Fibroblast of skin of left biceps (primary cell): ENCODE measurements at regions not wholly inside any gene's neighbourhood (a gene's known extent, or its start where the extent isn't known, plus 50 kb on each side); places are given as distances from the start of the nearest gene placed in this dataset.
"Not testable (repeated sequence)": the region's sequence is repeated elsewhere in the genome, so short reads cannot be mapped to it uniquely, and the experiment has no call there.

Experiments used
- DNase-seq, 2 experiments: peaks; one replicate each; pipeline ENCODE4 v3.0.0-alpha.2; 2013; ENCODE audit warnings: low read depth in 2 of 2

DNA sequence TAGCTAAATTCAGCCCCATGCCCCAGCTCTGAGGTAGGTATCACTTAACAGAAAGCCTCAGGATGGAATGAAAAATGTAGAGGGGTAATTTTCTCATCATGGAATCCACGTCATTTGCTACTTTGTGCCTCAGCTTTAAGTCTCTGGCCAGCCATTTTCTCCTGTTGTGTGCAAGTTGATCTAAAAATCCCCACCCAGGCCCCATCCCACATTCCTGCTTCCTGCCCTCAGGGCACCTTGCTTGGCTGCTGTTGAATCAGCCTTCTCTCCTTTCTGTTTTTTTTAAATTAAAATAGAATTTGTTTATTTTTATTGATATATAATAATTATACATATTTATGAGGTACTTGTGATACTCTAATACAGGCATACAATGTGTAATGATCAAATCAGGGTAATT, 179.9 kb upstream of the TSHZ3 start:
- no peak for DNase-seq

DNA sequence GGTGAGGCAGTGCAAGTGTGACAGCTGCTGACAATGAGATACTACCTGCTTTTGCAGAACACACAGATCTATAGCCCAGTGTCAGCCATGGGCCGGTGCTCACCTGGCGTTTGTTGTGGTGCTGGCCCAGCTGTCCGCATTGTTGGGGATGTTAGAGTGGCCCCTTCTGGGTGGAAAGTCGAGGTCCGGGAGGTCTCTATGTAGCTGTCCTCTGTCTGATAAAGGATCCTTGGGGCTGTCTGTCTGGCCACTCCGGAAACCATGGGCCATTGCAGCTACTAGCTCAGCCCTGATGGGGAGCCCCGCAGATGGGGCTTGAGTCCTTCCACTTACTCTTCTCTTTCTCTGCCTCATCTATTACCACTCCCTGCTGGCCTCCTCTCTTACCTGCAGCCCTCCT, 181.5 kb upstream of the TSHZ3 start:
- no peak for DNase-seq

- DNase-seq, result no peak
Measured at GRCh38 chr19:31531326-31531725, 182.1 kb upstream of the TSHZ3 start.

DNA sequence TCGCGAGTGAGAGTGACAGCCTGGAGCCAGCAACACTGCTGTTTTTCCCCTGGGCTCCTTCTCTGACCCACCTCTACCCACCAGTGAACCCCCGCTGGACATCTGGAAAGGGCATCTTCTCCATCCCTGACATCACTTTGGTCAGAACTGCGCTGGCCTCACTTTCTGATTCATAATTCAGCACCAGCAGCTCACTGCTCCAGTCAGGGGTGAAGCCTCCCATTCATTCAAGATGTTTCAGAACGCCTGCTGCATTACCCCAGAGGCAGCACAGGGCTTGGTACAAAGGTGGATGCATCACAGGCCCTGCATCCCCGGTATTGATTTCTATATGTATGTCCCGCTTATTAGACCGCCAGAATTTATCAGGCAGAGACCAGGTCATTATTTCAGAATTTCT, 182.8 kb upstream of the TSHZ3 start:
- DNase-seq, result no peak

- DNase-seq, result no peak
Measured at GRCh38 chr19:31533114-31533513, 183.9 kb upstream of the TSHZ3 start.

GRCh38 chr19:31534231-31534630, 185.0 kb upstream of the TSHZ3 start:
- no peak for DNase-seq

DNA sequence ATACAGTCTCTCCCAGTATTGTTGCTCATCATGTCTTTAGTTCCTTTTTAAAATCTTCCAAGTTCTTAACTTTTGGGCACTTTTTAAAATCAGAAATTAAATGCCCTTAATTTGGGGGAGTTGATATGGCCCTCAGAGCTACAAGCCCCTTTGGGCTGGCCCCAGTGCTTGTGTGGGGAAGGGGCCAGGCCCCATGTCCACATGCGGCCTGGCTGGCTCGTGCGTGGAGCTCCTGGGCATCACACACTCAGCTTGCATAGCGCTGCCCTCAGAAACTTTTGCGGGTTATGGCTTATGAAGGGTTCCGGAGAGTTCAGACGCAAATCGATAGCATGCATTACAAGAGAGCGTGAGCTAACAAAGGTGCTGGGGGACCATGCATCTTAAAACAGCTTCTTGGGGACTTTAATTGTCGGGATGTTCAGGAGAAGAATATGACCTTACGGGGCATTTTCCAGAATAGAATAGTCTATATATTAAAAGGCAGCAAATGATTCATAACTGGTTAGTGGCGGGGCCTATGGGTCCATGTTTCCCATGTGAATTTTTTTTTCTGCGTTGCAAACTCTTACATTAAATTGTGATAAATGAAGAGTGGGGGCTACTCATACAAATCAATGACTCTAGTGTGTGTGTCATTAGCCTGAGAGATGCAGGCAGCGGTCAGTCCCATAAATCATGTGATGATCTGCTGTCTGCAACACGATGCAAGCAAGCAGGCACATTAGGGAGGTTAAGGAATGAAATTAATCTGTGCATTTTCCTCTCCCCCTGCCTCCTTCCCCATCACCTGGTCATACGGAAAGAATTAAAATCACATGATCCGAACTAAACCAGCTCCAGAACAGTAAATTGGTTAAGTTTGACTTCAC, 185.8 kb upstream of the TSHZ3 start:
- no peak for DNase-seq

DNA sequence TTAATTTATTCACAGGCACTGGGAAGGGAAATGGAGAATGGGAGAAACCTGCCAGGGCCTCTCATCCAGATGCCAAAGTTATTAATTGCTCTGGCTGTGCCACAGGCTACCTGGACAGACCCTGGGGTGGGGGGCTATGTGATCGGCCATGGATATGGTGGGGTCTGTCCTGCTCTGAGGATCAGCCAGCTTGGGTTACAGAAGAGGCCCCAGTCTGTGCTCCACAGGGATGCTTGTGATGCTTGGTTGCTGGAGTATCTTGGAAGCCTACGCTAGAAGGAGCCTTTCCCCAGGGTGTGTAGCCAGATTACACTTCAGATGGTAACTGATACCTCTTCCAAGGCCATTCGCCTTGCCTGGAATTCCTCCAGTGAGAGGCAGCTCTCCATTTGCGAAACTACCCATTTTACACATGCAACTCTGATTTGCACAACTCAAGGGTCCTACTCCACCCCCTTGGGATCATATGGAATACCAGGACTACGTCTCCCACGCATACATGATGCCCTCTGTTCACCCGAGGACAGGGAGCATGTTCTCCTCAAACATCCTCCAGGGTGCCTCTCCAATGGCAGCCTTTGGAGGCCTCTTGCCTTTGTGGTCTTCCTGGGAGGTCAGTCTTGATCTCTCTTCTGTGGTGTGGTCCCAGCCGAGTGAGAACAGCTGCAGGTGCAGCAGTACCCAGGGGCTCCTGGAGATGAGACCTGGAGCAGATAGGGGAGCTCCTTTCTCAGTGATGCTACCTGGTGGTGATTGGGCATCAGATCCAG, 186.6 kb upstream of the TSHZ3 start:
- no peak for DNase-seq

- no peak for DNase-seq
Measured at GRCh38 chr19:31537136-31537535, 187.9 kb upstream of the TSHZ3 start.

DNA sequence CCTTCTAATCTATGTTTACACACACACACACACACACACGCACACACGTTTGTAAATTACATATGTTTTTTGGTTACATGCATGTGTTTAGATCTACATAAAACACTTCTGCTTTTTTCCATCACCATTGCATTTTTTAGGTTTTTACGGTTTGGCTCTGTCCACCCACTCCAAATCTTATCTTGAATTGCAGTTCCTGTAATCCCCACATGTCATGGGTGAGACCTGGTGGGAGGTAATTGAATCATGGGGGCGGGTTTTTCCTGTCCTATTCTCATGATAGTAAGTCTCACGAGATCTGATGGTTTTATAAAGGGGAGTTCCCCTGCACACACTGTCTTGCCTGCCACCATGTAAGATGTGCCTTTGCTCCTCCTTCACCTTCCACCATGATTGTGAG, 188.7 kb upstream of the TSHZ3 start:
- DNase-seq, result not testable (repeated sequence)

GRCh38 chr19:31538879-31539278, 189.6 kb upstream of the TSHZ3 start:
- DNase-seq, result no peak

- DNase-seq, result no peak
Measured at GRCh38 chr19:31539386-31539785, 190.2 kb upstream of the TSHZ3 start.

- DNase-seq, result no peak
Measured at GRCh38 chr19:31541396-31541795, 192.2 kb upstream of the TSHZ3 start.

DNA sequence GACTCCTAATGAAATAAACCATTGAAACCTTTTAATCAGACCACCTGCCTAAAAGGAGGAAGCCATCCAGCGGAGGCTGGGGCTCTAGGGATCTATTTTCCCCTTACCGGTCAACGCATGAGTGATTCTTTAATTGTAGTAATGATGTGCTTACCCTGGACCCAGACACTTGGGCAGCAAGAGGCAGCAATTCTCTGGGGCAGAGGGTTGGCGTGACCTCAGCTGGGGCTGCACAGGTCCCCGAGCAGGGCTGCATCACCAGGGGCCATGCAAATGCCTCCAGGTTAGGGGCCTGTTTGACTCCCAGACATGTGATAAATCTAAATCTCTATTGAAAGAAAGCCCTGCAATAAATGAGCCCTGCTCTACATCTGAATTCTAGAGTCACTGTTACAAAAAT, 194.2 kb upstream of the TSHZ3 start:
- DNase-seq, result no peak

GRCh38 chr19:31545777-31546176, 196.5 kb upstream of the TSHZ3 start:
- DNase-seq, result no peak

DNA sequence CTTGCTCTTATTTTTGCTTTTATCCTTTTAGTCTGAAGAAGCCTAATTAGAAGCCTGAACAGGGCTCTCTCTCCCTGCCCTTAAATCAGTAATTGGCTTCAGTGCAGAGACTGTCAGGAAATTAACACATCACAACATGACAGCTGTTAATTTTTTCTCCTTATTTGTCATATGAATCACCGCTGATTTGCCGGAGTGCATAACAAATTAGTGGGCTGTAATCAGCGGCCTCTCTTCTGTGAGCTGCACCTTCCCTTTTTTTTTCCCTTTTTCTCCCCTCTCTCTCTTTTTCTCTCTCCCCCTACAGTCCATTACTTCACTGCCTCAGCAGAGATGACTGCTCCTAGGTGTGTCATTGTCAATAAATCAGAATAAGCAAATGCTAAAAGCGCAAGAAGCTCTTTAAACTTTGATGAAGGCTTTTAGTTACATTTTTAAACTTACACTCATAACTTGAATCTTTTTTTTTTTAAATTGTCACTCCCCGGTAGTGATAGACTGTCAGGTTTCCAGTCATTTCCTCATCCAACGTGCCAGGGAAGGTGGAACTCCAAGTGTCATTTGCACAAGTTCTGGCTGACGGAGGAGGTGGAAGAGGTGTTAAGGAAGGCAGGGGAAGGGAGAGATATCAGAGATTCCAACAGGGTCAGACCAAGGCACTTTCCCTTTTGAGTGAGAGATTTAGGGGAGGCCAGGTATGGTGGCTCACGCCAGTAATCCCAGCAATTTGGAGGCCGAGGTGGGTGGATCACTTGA, 197.1 kb upstream of the TSHZ3 start:
- DNase-seq, result no peak

DNA sequence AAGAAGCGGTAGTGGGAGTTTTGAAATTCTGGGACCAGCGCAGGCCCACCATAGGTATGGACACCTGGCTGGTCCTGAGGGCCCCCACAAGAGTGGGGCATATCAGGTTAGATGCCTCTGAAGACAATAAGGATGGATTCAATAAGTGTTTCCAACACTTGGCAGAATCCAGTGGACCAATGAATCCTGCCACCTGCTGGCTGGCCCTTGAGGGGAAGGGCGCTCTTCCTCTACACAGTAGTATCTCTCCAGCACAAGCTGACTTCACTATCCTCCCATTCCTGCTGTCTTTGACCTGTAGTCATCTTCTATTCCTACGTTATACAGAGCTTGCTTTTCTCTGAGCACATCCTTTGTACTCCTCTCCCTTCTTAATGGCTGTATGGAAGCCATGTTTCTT, 199.7 kb upstream of the TSHZ3 start:
- DNase-seq, result peak; percentile 1

- no peak for DNase-seq
Measured at GRCh38 chr19:31553112-31553845, 204.0 kb upstream of the TSHZ3 start.

DNA sequence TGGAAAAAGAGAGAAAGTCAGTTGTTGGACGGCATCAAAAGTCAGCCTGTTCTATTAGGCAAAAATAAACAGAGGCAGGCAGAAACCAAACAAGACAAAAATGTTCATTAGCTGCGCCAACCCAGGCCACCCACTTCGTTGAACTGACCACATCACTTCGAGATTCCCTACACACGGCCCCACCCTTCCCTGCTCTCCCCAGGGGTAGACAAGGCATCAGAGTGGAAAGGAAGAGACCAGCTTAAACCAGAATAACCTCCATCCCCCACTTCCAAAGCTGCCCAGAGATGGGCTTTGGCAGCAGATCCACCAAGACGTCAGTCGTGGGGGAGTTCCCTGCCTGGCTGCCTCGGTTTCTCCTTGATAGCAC, 204.6 kb upstream of the TSHZ3 start:
- DNase-seq, result no peak

GRCh38 chr19:31554360-31554759, 205.1 kb upstream of the TSHZ3 start:
- no peak for DNase-seq

DNA sequence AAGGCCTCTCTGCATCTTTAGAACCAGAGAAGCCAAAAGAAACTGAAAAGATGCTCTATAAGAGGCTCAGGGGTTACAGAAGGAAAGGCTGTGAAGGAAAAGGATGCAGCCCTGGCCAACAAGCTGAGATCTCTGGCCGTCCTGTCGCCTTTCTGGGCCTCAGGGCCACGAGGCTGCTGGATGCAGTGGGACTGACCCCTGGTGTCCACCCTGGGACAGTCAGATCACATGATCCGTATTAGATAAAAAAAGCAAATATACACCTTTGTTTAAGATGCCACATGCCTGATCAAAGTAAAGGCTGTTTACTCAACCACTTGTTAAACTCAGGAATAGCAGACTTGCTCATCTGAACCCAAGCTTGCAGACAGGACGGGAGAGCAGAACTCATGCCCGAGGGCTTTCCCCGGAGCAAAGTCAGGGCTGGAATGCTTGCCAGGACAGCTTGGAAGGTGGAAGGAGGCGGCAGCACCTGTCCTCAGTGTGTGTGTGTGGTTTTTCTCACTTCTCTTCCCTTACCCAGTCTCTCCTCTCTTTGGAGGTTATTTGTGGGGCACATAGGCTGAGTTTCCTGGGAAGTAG, 206.5 kb upstream of the TSHZ3 start:
- no peak for DNase-seq
